Brain pericyte (primary cell): ENCODE measurements at regions not wholly inside any gene's neighbourhood (a gene's known extent, or its start where the extent isn't known, plus 50 kb on each side); places are given as distances from the start of the nearest gene placed in this dataset.

Experiments used
- DNase-seq: peaks from one replicate; pipeline ENCODE4 v3.0.0-alpha.2; 2012; ENCODE audit warnings: low read depth, low spot score

DNA sequence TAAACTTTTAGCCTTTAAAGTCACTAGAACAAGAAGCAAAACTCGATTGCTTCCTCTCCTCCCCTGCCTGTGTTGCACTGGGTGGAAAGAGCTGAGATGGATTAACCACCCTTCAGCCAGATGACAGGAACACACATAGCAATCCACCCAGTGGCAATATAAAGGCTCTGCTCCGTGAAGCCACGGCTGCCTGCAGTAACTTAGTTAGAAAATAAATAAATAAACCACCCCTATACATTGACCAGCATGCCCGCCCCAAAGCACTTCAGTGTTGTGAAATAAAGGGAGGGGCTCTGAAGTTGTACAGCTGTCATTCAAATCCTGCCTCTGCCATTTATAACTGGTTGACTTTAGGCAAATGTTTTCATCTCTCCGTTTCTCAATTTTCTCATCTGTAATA is 217.1 kb upstream of the LDB2 start:
- DNase-seq: no peak

DNA sequence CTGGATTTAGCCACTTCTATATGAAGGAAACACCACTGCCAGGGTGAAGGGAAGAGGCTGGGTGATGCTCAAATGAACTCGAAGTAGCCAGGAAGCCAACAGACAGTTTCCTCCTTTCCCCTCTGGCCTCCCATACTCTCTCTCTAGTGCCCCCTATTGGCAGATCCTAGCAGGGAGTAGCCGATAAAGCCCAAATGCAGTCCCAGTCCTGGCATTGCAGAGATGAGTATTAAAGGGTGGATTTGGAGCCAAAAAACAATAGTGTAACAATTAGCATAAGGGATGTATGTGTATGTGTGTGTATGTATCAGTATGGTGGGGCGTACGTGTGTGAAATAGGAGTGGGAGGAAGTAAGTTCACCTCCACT is 213.8 kb upstream of the LDB2 start:
- no peak for DNase-seq

DNA sequence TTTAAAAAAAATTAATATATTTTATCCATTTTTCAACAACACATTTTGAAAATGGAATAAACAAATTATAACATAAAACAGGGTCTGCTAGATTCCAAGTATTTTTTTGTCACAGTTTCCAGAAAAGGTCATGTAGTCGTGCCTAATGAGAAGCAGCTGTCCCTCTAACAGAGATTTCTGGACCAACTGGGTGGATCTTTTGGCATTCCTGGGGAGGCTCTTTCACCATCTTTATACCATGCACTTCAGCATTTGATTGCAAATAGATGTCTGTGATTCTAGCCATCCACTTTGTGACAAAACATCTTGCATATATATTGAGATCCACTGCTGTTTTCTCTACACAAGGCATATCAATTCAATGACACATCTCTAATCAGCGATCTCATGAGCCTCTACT is 210.7 kb upstream of the LDB2 start:
- no peak for DNase-seq

DNA sequence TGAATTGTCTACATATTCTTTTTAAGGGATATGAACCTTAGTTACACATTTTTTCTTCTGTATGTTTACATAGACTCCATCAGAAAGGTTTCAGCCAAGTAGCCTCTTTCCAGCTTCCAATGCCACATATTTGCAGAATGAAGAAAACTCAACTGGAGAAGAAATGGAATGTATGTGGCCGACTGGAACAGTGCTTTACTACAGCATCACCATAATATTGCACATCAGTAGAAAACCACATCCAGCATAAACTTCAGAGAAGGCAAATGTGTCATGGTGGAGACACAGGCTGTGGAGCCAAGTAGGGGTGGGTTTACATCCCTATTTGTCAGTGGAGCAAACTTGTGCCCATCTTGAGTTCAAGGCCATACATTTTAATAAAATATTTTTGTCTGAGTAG is 204.8 kb upstream of the LDB2 start:
- DNase-seq: no peak

DNA sequence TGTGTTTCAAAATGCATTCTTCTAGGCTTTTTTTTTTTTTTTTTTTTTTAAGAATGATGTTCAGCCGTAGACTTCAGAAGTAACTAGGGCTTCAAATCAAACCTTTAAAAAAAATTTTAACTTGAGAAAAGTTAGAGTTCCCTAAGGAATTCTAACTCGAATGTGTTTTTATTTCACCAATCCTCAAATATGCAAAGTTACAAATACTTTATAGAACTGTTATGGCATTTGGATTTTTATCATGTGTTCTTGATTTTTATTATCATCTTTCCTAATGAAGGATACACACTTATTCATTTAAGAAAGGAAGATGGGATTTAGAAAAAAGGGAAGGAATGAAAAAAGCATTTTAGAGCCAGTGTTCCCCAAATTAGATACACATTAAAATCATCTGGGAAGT is 200.6 kb upstream of the LDB2 start:
- DNase-seq: no peak

DNA sequence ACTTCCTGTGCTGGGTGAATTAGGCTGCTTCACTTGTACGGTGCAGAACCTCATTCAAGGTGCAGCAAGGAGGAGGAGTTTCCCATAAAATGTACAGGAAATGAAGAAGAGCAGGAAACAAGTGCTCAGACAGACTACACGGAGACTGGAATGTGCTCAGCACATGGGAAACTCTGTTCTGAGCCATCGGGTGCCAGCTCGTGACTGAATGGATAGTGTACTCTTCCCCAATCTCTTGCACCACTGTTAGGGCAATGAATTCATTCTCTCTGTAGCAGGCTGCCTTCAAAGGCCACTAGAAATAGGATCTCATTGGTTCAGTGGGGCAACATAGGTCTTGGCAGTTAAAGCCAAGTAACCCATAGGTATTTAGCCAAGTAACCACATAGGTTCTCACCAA is 200.0 kb upstream of the LDB2 start:
- no peak for DNase-seq

DNA sequence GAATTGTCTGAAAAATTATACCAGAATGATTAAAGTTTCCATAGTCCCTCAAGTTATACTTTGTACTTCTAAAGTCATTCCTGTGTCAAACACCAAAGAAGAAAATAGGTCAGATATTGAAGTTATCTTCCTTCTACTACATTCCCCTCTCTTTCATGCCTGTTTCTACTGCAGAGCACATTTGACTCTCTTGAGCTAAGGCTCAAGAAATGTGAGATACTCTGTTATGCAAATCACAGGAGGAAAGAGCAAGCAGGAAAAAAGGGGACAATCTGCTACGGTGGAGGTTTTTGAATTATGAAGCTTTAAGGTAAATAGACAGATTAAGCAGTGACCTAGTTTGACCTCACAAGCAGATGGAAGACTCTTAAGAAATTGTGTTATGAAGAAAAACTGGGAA is 198.9 kb upstream of the LDB2 start:
- DNase-seq: no peak

DNA sequence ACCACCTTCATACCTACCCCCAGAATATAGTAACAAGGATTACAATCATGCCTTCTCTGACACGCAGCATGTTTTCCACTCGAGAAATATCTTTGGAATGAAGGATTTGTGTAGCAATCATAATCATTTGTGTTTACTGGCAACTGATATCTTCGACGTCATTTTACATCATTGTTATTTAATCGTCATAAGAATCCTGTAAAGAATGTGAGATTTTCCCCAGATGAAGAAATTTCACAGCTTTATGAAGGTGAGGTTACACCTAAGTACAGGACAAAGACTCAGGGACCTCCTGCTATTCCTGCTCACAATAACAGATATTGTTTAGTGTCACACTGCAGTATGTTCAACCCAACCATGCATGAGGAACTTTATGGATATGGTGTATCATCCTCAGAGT is 198.2 kb upstream of the LDB2 start:
- no peak for DNase-seq

DNA sequence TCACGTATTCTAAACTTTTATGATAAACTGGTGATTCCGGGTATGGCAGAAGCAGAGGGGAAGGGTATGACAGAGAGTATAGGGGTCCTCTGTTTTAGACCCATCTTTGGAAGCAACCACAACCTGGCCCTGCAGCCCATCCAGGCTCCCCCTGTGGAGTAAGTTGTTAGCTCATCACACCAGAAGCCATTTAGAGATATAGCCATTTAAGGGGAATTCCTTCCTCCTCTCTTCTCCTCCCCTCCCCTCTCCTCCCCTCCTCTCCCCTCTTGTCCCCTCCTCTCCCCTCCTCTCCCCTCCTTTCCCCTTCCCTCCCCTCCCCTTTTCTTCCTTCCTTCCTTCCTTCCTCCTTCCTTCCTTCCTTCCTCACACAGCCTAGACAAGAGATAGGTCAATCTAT is 197.3 kb upstream of the LDB2 start:
- no peak for DNase-seq

DNA sequence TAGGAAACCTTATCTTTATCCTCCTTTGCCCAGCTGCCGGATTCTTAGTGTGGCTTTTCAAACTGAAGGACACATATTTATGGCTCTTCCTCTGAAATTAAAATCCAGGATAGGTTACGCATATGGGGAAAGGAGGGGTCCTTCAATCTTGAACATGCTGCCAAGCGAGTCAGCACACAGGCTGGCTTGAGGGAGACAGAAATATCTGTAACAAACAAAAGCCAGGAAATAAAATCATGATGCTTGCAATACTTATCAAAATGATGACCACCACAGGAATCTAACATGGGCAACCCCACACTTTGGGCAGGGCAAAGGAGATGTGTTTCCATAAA is 196.4 kb upstream of the LDB2 start:
- DNase-seq: no peak

DNA sequence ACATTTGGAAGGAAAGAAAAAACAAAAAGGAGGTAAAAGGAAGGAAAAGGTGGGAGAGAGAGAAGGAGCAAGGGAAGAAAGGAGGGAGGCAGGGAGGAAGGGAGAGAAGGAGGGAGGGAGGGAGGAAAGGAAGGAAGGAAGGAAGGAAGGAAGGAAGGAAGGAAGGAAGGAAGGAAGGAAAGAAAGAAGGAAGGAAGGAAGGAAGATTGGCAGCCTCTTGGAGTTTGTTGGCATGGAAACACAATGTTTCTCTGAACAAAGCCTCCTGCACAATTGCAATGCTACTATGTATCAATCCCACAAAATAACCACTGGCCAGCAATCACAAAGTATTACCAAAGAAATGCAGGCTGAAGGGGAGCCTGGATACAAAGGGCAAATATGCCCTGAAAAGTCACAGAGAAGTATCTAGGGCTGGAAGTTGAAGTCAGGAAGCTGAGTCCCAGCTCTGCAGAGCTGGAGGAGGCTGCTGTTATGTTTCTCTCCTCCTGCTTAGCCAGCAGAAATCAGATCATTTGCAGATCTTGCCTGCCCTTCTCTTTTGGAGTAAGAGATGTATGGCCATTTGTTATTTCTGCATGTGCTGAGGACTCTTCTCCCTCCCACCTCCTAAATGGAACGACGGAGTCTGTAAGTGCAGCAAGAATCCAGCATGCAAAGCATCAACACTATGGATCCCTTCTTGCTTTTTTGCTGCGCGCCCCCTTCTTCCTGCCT is 195.9 kb upstream of the LDB2 start:
- no peak for DNase-seq

DNA sequence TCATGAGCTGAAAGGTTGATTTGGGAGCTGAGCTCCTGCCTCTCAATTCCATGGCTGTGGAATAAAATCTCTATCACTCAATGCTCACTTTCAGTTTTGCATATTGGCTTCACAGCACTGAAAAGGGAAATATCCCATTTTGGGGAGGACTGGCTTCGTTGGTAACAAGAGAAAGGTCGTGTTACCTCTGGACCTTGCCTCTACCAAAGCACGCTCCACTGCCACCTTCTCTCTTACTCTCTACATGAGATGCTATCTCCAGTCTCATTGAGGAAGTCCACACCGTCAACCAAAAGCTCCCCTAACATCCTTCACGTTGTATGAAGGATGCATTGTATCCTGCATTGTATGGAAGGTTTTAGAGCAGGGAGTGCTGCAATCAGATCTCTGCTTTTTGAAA is 195.0 kb upstream of the LDB2 start:
- DNase-seq: no peak

DNA sequence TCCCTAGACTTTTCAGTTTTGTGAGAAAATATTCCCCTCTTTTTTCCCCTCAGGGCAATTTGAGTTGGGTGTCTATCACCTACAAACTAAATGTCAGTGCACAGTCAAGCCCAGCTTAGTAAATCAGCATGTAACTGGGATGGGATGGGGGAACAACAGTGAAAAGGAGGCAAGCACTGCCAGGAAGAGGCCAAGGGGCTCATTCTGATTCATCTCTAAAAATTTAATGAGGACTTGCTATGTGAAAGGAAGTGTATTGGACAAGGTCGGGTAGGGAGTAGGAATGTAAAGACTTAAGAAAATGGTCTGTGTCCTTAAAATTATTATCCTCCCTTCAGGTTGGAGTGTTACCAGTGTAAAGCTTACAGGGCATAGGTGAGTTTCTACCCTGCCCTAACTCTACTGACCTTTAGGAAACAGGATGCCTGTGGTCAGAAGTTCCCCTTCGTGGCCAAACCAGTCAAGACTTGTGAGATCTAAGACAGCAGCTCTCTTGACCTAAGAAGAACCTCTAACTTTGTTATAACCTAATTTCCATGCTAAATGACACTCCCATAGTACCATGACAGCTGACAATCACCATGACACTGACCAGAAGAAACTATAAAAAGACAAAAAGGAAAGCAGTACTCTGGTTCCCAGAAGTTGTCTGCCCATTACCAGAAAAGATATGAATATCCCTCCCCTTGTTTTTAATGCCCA is 194.4 kb upstream of the LDB2 start:
- no peak for DNase-seq

DNA sequence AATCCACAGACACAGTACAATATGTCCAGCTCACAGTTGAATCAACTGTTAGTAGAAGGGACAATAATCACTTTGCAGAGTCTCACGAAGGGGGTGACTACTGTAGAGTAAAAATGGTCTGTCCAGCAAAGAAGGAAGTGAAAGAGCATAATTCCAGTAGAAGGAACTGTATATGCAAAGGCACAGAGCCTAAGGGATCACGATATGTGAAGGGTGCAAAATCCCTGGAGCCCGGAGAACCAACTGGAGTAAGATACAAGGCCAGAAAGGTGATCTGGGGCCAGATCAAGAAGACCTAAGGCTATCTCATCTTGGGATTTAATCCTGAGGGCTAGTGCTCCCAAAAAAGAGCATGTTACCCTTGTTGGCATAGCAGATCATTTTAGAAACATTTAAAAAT is 192.7 kb upstream of the LDB2 start:
- no peak for DNase-seq

DNA sequence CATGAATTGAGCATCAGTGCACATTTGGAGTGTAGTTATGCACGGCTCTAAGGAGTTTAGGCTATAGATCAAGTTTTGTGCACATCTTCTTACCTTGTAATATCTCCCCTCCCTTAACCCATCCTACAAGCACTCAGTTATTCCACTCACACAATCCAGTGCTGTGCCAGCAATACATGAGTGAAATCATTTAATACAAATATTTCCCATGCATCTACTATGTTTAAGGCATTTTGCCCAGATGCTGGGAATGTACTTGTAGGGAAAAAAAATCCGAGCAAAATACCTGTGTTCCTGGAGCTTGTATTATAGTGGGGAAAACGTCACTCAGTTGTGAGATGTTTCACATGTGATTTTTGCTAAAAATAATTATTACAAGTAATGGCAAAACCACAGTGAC is 191.6 kb upstream of the LDB2 start:
- no peak for DNase-seq

DNA sequence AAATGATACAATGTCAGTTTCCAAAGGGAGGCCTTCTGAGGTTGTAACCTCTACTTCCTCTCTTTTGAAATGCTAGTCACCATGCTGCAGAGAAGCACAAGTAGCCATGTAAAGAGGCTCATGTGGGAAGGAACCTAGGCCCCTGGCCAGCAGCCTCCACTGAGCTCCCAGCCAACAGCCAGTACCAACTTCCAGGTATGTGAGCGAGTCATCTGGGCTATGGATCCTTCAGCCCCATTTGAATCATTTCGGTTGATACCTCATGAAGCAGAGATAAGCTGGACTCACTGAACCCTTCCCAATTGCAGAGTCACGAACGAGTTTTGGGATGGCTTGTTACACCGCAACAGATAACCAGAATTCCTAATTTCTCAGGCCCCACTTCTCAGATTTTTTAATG is 187.0 kb upstream of the LDB2 start:
- DNase-seq: no peak

DNA sequence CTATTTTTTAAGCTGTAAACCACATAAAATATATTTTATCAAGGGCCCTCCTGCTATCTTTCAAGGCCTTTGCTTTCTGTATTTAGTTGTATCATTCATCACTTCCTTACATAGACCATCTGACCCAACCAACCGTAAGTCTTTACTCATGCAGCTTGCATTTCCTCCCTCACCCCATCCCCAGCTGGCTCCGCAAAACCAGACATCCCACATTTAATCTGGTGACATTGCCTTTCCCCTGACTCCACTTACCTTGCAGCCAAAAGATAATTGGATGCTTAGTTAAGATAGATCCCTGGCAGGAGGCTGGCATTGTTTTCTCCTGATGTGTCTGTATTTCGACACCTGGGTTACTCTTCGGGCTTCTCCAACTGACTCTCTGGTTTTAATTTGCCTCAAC is 183.7 kb upstream of the LDB2 start:
- no peak for DNase-seq

DNA sequence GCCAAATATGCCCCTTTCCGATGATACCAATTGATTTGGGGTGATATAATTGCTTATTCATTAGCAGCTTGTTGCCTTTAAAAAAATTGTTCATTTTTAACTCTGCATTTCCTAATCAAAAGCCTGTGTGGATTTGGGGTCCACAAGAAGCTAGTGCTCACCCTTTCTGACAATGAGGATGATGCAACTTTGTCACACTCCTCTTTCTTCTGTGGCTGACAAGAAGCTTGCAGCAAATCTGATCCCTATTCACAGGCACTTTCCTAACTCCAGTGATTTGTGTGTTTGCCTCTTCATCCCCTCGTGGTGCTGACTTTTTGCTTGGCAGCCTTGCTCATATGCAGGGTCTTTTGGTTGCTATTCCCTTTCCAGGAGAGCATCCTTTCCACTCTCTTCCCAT is 182.7 kb upstream of the LDB2 start:
- no peak for DNase-seq

DNA sequence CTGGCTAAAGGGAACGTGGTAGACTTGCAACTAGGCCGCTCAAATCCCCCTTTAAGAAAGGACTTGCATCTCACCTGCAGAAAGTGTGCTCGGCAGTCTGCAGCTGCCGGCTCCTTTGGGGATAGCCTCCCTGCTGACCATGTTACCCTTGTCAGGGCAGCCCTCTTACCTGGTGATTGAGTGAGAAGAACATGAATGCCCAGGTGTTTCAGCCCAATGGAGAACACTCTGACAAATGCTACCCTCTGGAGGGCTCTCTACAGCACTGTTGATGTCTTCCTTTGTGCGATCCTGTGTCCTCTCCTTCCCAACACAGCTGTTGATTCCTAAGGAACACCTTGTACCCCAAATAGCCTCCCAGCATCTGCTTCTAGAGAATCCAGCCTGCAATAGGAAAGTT is 178.7 kb upstream of the LDB2 start:
- no peak for DNase-seq

DNA sequence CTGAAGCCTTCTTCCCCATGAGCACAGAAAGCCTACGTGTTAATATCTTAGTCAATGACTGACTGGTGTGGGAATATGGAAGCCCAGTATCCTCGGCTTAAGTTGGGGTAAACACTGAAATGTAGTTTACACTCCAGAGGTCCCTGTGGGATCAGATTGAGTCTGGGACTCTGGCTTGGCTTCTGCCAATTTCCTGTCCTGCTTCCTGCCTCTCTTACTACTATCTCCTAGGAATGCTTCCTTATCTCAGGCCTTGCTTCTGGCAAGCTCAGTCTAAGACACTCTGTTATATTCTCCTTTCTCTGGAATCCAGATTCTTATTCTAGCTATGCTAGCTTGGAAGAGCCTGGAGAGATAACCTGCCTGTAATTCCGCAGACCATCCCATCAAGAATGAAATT is 174.0 kb upstream of the LDB2 start:
- DNase-seq: no peak

DNA sequence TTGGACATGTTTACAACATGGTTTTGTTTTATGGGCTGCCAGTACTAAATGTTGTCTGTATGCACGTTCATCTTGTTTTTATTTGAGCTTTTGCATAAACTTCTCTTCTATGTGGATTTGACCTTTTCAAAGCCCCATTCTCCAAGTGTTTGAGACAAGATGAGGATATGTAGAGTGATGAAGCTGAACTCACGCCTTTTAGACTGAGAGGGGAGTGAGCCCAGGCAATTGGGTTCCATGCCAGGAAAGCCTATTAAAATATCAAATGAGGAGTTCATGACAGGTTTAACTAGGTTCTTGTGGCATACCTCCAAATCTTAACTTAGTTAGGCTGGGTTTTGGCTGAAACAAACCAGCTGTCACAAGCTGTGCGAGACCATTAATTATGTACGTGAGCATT is 170.4 kb upstream of the LDB2 start:
- no peak for DNase-seq

DNA sequence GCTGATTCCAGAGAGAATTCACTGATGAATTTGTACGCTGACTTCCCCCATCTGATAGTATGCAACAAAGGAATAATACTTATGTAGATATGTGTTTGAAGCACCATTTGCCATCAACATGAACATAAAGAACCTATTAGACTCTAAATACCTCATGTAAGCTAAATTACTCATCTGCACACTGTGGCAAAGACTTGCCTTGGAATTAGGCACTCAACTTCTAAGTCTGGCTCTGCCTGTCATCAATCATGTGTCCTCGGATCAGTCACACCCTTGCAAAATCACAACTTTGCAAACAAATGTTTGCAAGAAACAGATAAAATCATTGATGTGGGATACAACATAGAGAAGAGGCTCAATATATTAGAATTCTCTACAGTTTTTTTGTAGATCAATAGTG is 169.9 kb upstream of the LDB2 start:
- no peak for DNase-seq

DNA sequence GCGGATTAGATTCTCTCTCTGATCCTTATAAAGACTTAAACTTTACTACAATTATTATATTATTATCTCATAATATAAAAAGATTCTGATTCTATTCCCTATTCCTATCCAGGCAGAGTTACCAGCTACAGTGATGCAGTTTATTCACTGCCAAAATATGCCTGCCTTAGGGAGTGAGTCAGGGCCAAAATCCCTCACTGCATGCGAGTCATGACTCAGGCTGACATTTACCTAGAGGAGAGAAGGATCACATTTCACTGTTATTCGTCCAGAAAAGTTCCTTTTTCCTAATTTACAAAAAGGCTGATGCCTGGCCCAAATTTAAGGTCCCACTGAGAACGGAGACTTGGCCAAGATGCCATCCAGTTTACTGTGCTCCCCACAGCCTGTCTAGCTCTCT is 168.5 kb upstream of the LDB2 start:
- DNase-seq: no peak

DNA sequence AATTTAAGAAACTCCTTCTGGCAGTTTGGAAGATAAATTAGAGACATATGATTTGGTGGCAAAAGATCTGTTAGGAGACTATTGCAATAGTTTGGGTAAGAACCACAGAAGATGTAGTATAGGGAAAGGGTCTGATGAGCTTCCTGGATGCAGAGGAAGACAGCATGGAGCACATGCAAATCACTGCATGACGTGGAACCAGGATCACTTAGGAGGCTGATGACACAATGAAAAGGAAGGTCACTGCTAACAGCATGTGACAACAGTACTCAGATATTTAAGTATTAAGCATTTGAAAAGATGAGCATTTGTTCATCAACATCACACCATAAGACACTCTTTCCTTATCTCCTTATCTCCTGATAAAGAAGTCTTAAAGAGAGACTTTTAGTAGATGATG is 167.8 kb upstream of the LDB2 start:
- DNase-seq: no peak
